K562 (cell line): ENCODE measurements at regions not wholly inside any gene's neighbourhood (a gene's known extent, or its start where the extent isn't known, plus 50 kb on each side); places are given as distances from the start of the nearest gene placed in this dataset.

ENCODE experiments used
- ATAC-seq: fragments of 200-7000 bp; cut with Tn5 transposase; 3 replicates; pipeline ENCODE4 v1.9.1; 2020; ENCODE audit warnings: moderate library complexity
- BruUV-seq: library from RNA; stranded (reverse); fragments of 400-500 nt; replicated peaks from 2 replicates; lab custom pipeline; 2021; lab: Mats Ljungman, UMichigan
- CTCF ChIA-PET: fragments of 300-600 bp; formaldehyde crosslinking; extraction: SDS; loops from one replicate; lab custom pipeline; 2021; ENCODE audit warnings: low intra/inter-chr PET ratio; lab: Yijun Ruan, JAX
- POLR2A ChIA-PET: fragments of 300-600, 350-650 bp; sonication (Branson Sonifier 250); formaldehyde crosslinking; extraction: SDS; loops from one replicate; lab custom pipeline; 2021; ENCODE audit warnings: antibody characterized with exemption, inconsistent platforms; lab: Yijun Ruan, JAX
- DNase-seq, 4 experiments: peaks; one replicate each; pipeline versions ENCODE4 v3.0.0 to v3.0.0-alpha.2; 2011 to 2018; ENCODE audit warnings: low spot score in 3 of 4, mixed read lengths in 3 of 4; ENCODE audit errors: extremely low read depth in 1 of 4
- FAIRE-seq: peaks from 2 replicates; lab custom pipeline; 2011; peaks lifted over from hg19 to GRCh38; lab: Jason Lieb, UNC
- H2AFZ ChIP-seq: 2 replicates; pipeline ENCODE4 v1.6.0; 2011; ENCODE audit warnings: low read depth, low read length, control low read depth, inconsistent platforms
- H3K27ac ChIP-seq: fragments of 200-600 bp; 3 replicates; pipeline ENCODE4 v1.8.0; 2011; ENCODE audit warnings: low read depth, mild to moderate bottlenecking, control low read depth, inconsistent platforms, low read length, moderate library complexity, mixed read lengths; ENCODE audit errors: extremely low read depth
- H3K27me3 ChIP-seq, 2 experiments: fragments of 300-600 bp in 1 of 2; 2 replicates in 1 of 2; 3 replicates in 1 of 2; pipeline versions ENCODE4 v1.6.0 to v1.8.0; 2011; ENCODE audit warnings: inconsistent platforms in 2 of 2, low read length in 2 of 2, mild to moderate bottlenecking in 1 of 2, mixed read lengths in 1 of 2, moderate library complexity in 1 of 2; ENCODE audit not compliant: control insufficient read depth in 2 of 2, insufficient read depth in 2 of 2
- H3K36me3 ChIP-seq: fragments of 300-600 bp; 3 replicates; pipeline ENCODE4 v1.8.0; 2011; ENCODE audit warnings: mild to moderate bottlenecking, low read length, inconsistent platforms; ENCODE audit not compliant: control insufficient read depth, insufficient read depth
- H3K4me1 ChIP-seq, 2 experiments: fragments of 200-600 bp in 1 of 2; replicated peaks in 1 of 2; 2 replicates in 1 of 2; 3 replicates in 1 of 2; pipeline versions ENCODE4 v1.5.1 to v1.8.0; 2011; ENCODE audit warnings: inconsistent platforms in 2 of 2, low read length in 2 of 2, mild to moderate bottlenecking in 1 of 2, mixed read lengths in 1 of 2, moderate library complexity in 1 of 2; ENCODE audit not compliant: control insufficient read depth in 2 of 2, insufficient read depth in 2 of 2
- H3K4me2 ChIP-seq: 2 replicates; pipeline ENCODE4 v1.6.1; 2011; ENCODE audit warnings: low read length, control low read depth, inconsistent platforms, mixed read lengths; ENCODE audit not compliant: insufficient read depth
- H3K4me3 ChIP-seq: fragments of 200-600 bp; sonication (generic), shearing (Covaris generic); 2 replicates; pipeline ENCODE4 v1.5.1; 2016; ENCODE audit warnings: control low read depth, inconsistent platforms
- H3K79me2 ChIP-seq: fragments of 200-600 bp; 3 replicates; pipeline ENCODE4 v1.8.0; 2011; ENCODE audit warnings: low read length, inconsistent platforms; ENCODE audit not compliant: control insufficient read depth, insufficient read depth
- H3K9ac ChIP-seq, 2 experiments: 2 replicates each; pipeline versions ENCODE4 v1.6.0 to v1.6.1; 2011; ENCODE audit warnings: low read depth in 2 of 2, low read length in 2 of 2, control low read depth in 1 of 2, inconsistent platforms in 1 of 2, mild to moderate bottlenecking in 1 of 2, mixed read lengths in 1 of 2; ENCODE audit not compliant: insufficient read depth in 1 of 2
- H3K9me1 ChIP-seq: one replicate; pipeline ENCODE4 v1.6.0; 2011; ENCODE audit warnings: inconsistent platforms, mild to moderate bottlenecking, low read length, moderate library complexity; ENCODE audit not compliant: control insufficient read depth, insufficient read depth
- H3K9me3 ChIP-seq: replicated peaks from 2 replicates; pipeline ENCODE4 v1.5.1; 2011; ENCODE audit warnings: low read depth, low read length, inconsistent platforms; ENCODE audit not compliant: control insufficient read depth, insufficient read depth
- H4K20me1 ChIP-seq: replicated peaks from 2 replicates; pipeline ENCODE4 v1.6.1; 2011; ENCODE audit warnings: low read length, inconsistent platforms, mixed read lengths; ENCODE audit not compliant: control insufficient read depth, insufficient read depth
- ARID1B ChIP-seq: fragments of 450-650 bp; IDR thresholded peaks from 2 replicates; pipeline ENCODE4 v1.6.1; 2016; ENCODE audit warnings: antibody characterized with exemption, mild to moderate bottlenecking, inconsistent platforms
- ERF ChIP-seq: fragments of 450-650 bp; formaldehyde crosslinking; IDR thresholded peaks from 2 replicates; pipeline ENCODE4 v1.4.0; 2020; ENCODE audit warnings: mild to moderate bottlenecking, mixed read lengths
- ETV1 ChIP-seq: fragments of 450-650 bp; conservative IDR thresholded peaks from 2 replicates; pipeline ENCODE4 v1.6.1; 2016; ENCODE audit warnings: missing genetic modification characterization, control low read depth, low read depth, missing compliant biosample characterization
- FOXP1 ChIP-seq: sonication (generic); formaldehyde crosslinking; IDR thresholded peaks from 2 replicates; pipeline ENCODE4 v1.8.0; 2022; ENCODE audit warnings: mild to moderate bottlenecking, missing genetic modification reagents
- MECOM ChIP-seq: fragments of 250-450 bp; sonication (Bioruptor Pico); IDR thresholded peaks from 2 replicates; pipeline ENCODE4 v1.8.0; 2022; ENCODE audit warnings: inconsistent platforms
- POLR2AphosphoS5 ChIP-seq: IDR thresholded peaks from 2 replicates; pipeline ENCODE4 v1.6.1; 2011; ENCODE audit warnings: mild to moderate bottlenecking, low read depth, low read length, moderate library complexity; ENCODE audit not compliant: control insufficient read depth, insufficient read depth
- SMARCE1 ChIP-seq: fragments of 450-650 bp; IDR thresholded peaks from 2 replicates; pipeline ENCODE4 v1.7.1; 2016; ENCODE audit warnings: mild to moderate bottlenecking
- USF2 ChIP-seq: sonication (generic); formaldehyde crosslinking; IDR thresholded peaks from 2 replicates; pipeline ENCODE4 v1.5.0; 2020; ENCODE audit warnings: missing genetic modification reagents
- ZNF175 ChIP-seq: fragments of 200-800 bp; sonication (Bioruptor generic); IDR thresholded peaks from 2 replicates; pipeline ENCODE4 v1.6.1; 2016; ENCODE audit warnings: low read depth, mild to moderate bottlenecking, missing genetic modification characterization, missing compliant biosample characterization
- ZNF408 ChIP-seq: fragments of 250-450 bp; sonication (Bioruptor Pico); IDR thresholded peaks from 2 replicates; pipeline ENCODE4 v1.4.0; 2020; ENCODE audit warnings: low read depth, mild to moderate bottlenecking, moderate library complexity
- ZNF444 ChIP-seq: fragments of 250-450 bp; sonication (Bioruptor Pico); IDR thresholded peaks from 2 replicates; pipeline ENCODE4 v1.4.0; 2020; ENCODE audit warnings: mild to moderate bottlenecking, moderate library complexity
- ZNF668 ChIP-seq: fragments of 250-450 bp; sonication (Bioruptor Pico); IDR thresholded peaks from 2 replicates; pipeline ENCODE4 v1.8.0; 2022; ENCODE audit warnings: mild to moderate bottlenecking, inconsistent platforms
- WGBS: fragments of 100-300 bp; shearing (Covaris generic); methylation state at CpG from one replicate; pipeline ENCODE4 v1.1.6; 2016; ENCODE audit warnings: low coverage, mixed read lengths; ENCODE audit not compliant: insufficient coverage; ENCODE audit errors: missing lambda C conversion rate; 5-methylcytosine and 5-hydroxymethylcytosine counted together
- in situ Hi-C: fragments of 300-500 bp; cut with MboI; formaldehyde crosslinking; loops from 4 replicates; pipeline ENCODE4 v1.15.0; 2018; ENCODE audit warnings: inconsistent platforms, mixed read lengths
- intact Hi-C: fragments of 100-400 bp; cut with micrococcal nuclease; formaldehyde crosslinking; loops from 2 replicates; pipeline ENCODE4 v1.14.2; 2022
- TF ChIP-seq, protein P1 (sequence below), 2 experiments: IDR thresholded peaks; 2 replicates each; pipeline ENCODE4 v1.6.1; 2012; ENCODE audit warnings: improper control_type of control experiment in 2 of 2, low read depth in 2 of 2, low read length in 2 of 2, borderline replicate concordance in 1 of 2

- no peaks in the 10 kb centered on the region for H3K9me3 ChIP-seq
- no peak for TF ChIP-seq ZNF408 (CRISPR knock-in tag)
- no peak for TF ChIP-seq USF2 (CRISPR knock-in tag)
- TF ChIP-seq SMARCE1 = no peak
- in situ Hi-C loops = no loop called here
- CTCF ChIA-PET = no interaction called here
- H2AFZ ChIP-seq = no peak overlapping the region
- intact Hi-C loops = no loop called here
- FAIRE-seq (no peak), ATAC-seq (no peak), DNase-seq (no peak)
- H3K27me3 ChIP-seq = no peaks in the 10 kb centered on the region
- no peak overlapping the region for H3K4me2 ChIP-seq
- H4K20me1 ChIP-seq = no peaks in the 10 kb centered on the region
- WGBS = 0% methylated on average over 6 of the region's 6 CpGs
- no peaks in the 10 kb centered on the region for H3K9me1 ChIP-seq
- H3K36me3 ChIP-seq = no peaks in the 10 kb centered on the region
- no peak overlapping the region for H3K4me3 ChIP-seq
- H3K9ac ChIP-seq = no peak overlapping the region
- H3K79me2 ChIP-seq = no peaks in the 10 kb centered on the region
- POLR2A ChIA-PET = no interaction called here
- no peak overlapping the region for H3K27ac ChIP-seq
- no peaks in the 10 kb centered on the region for H3K4me1 ChIP-seq
- BruUV-seq = no TSS peak
Observed at GRCh38 chr20:11438412-11438811, 479.3 kb upstream of the BTBD3 start.

- Histone ChIP-seq H3K27ac (no peak overlapping the region), H3K36me3 (no peaks in the 10 kb centered on the region), H3K9me3 (no peaks in the 10 kb centered on the region), H3K9me1 (no peaks in the 10 kb centered on the region), H3K27me3 (no peaks in the 10 kb centered on the region), H4K20me1 (no peaks in the 10 kb centered on the region), H2AFZ (no peak overlapping the region), H3K4me3 (no peak overlapping the region), H3K4me2 (no peak overlapping the region), H3K79me2 (no peaks in the 10 kb centered on the region), H3K9ac (no peak overlapping the region), H3K4me1 (no peaks in the 10 kb centered on the region)
- ChIA-PET CTCF (no interaction called here), POLR2A (no interaction called here)
- intact Hi-C loops = no loop called here
- no peak for DNase-seq
- no peak for FAIRE-seq
- 0% methylated on average over 3 of the region's 3 CpGs for WGBS
- BruUV-seq = no TSS peak
- no peak for ATAC-seq
- in situ Hi-C loops = no loop called here
- TF ChIP-seq POLR2AphosphoS5 = no peak
- no peak for TF ChIP-seq ZNF668
- no peak for TF ChIP-seq ZNF444 (CRISPR knock-in tag)
- no peak for TF ChIP-seq ERF
- no peak for TF ChIP-seq ETV1
- TF ChIP-seq, protein P1, sequence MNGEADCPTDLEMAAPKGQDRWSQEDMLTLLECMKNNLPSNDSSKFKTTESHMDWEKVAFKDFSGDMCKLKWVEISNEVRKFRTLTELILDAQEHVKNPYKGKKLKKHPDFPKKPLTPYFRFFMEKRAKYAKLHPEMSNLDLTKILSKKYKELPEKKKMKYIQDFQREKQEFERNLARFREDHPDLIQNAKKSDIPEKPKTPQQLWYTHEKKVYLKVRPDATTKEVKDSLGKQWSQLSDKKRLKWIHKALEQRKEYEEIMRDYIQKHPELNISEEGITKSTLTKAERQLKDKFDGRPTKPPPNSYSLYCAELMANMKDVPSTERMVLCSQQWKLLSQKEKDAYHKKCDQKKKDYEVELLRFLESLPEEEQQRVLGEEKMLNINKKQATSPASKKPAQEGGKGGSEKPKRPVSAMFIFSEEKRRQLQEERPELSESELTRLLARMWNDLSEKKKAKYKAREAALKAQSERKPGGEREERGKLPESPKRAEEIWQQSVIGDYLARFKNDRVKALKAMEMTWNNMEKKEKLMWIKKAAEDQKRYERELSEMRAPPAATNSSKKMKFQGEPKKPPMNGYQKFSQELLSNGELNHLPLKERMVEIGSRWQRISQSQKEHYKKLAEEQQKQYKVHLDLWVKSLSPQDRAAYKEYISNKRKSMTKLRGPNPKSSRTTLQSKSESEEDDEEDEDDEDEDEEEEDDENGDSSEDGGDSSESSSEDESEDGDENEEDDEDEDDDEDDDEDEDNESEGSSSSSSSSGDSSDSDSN (IDR thresholded peaks at IDR 0.05; ENCODE audit: borderline replicate concordance in 1 of 2, low read depth in 2 of 2, low read length in 2 of 2) = no peak
- TF ChIP-seq ARID1B = no peak
- no peak for TF ChIP-seq ZNF175 (CRISPR knock-in tag)
- TF ChIP-seq FOXP1 (CRISPR knock-in tag) = no peak
- no peak for TF ChIP-seq MECOM
Observed at GRCh38 chr20:11443382-11444119, 474.1 kb upstream of the BTBD3 start.
